Upper lobe of left lung (tissue), 4 donors: ENCODE measurements at regions not wholly inside any gene's neighbourhood (a gene's known extent, or its start where the extent isn't known, plus 50 kb on each side); places are given as distances from the start of the nearest gene placed in this dataset.

Source experiments
- CTCF ChIP-seq, 6 experiments: fragments of 450-650 bp in 4 of 6; fragments of 200-600 bp in 2 of 6; sonication (generic) in 2 of 6; IDR thresholded peaks; one replicate each; pipeline ENCODE4 v1.5.1; 2016 to 2019; ENCODE audit warnings: antibody characterized with exemption in 6 of 6
- POLR2A ChIP-seq, 4 donors: fragments of 450-650 bp; IDR thresholded peaks; one replicate each; pipeline ENCODE4 v1.5.1; 2016 to 2017; ENCODE audit warnings: antibody characterized with exemption in 4 of 4, mild to moderate bottlenecking in 2 of 4

- TF ChIP-seq POLR2A (IDR thresholded peaks at IDR 0.05) (no peak), CTCF (IDR thresholded peaks at IDR 0.05) (no peak)
These were observed 198.0 kb upstream of the RTL1 start for GRCh38 chr14:101101456-101102056.
